Retinal pigment epithelial cell (primary cell): ENCODE measurements at regions not wholly inside any gene's neighbourhood (a gene's known extent, or its start where the extent isn't known, plus 50 kb on each side); places are given as distances from the start of the nearest gene placed in this dataset.

Source experiments
- DNase-seq: peaks from one replicate; pipeline ENCODE4 v3.0.0-alpha.2; 2010; ENCODE audit warnings: low read depth
- H3K4me3 ChIP-seq: 2 replicates; pipeline ENCODE4 v1.5.1; 2011; ENCODE audit warnings: mild to moderate bottlenecking, low read length, control low read depth, moderate library complexity
- CTCF ChIP-seq: conservative IDR thresholded peaks from 2 replicates; pipeline ENCODE4 v1.5.1; 2011; ENCODE audit warnings: low read depth, low read length, control low read depth, inconsistent platforms

- DNase-seq: no peak
- TF ChIP-seq CTCF: no peak
Observed at GRCh38 chr1:228901936-228902681, 166.8 kb downstream of the RHOU start.

GRCh38 chr1:228902781-228903433 is 167.6 kb downstream of the RHOU start:
- no peak overlapping the region for H3K4me3 ChIP-seq
- no peak for TF ChIP-seq CTCF
- peak; percentile 95 for DNase-seq

More at GRCh38 chr1:228901936-228902681, 166.8 kb downstream of the RHOU start:
- H3K4me3 ChIP-seq: no peak overlapping the region

GRCh38 chr1:228903434-228904071 is 168.3 kb downstream of the RHOU start:
- H3K4me3 ChIP-seq: no peak overlapping the region
- DNase-seq: no peak
- no peak for TF ChIP-seq CTCF

GRCh38 chr1:228904222-228904621 is 168.9 kb downstream of the RHOU start:
- no peak for DNase-seq
- TF ChIP-seq CTCF: no peak
- no peak overlapping the region for H3K4me3 ChIP-seq

- no peak overlapping the region for H3K4me3 ChIP-seq
- no peak for DNase-seq
- TF ChIP-seq CTCF: no peak
Observed at GRCh38 chr1:228905701-228906101, 170.4 kb downstream of the RHOU start.

- H3K4me3 ChIP-seq: no peak overlapping the region
- DNase-seq: no peak
- no peak for TF ChIP-seq CTCF
Observed at GRCh38 chr1:228906223-228906860, 171.1 kb downstream of the RHOU start.
